ENCODE measurements at regions not wholly inside any gene's neighbourhood (a gene's known extent, or its start where the extent isn't known, plus 50 kb on each side); places are given as distances from the start of the nearest gene placed in this dataset.

- peak; percentile 61 for DNase-seq
These were observed 69.4 kb upstream of the ARHGAP28 start for GRCh38 chr18:6659963-6660725.

GRCh38 chr18:6661692-6662415 is 67.7 kb upstream of the ARHGAP28 start:
- DNase-seq = no peak

GRCh38 chr18:6666012-6666685 is 63.4 kb upstream of the ARHGAP28 start:
- no peak for DNase-seq

GRCh38 chr18:6668836-6669235 is 60.7 kb upstream of the ARHGAP28 start:
- DNase-seq = no peak

DNA sequence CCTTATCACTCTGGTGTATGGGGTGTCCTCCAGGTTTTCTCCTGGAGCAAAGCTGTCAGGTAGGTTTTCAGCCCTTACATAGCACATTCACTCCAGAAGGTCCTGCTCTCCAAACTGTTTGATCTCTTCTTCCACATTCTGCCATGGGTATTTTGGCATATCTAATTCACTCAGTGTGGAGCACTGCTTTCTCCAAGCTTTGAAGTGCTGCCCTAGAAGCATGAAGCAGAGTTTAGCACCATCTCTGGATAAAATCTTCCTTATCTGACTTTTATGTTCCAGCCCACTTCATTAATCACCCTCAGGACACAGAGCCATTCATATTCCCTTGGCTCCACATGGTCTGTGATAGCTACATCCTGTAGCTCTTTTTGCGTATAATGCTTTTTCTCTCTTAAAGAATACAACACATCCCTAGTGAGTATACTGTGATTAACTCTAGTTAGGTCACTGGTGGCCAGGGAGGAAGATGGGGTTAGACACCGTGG is 56.7 kb upstream of the ARHGAP28 start:
- DNase-seq = no peak

DNA sequence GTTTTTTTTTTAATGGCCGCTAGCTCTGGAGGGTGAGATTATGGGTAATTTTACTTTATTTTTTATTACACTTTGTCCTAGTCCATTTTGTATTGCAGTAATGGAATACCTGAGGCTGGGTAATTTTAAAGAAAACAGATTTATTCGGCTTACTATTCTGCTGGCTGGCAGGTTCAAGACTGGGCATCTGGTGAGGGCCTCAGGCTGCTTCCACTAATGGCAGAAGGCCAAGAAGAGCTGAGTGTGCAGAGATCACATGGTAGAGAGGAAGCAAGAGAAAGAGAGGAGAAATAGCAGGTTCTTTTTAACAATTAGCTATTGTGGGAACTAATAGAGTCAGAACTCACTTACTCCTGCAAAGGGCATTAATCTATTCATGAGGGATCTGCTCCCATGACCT is 52.4 kb upstream of the ARHGAP28 start:
- DNase-seq = no peak

DNA sequence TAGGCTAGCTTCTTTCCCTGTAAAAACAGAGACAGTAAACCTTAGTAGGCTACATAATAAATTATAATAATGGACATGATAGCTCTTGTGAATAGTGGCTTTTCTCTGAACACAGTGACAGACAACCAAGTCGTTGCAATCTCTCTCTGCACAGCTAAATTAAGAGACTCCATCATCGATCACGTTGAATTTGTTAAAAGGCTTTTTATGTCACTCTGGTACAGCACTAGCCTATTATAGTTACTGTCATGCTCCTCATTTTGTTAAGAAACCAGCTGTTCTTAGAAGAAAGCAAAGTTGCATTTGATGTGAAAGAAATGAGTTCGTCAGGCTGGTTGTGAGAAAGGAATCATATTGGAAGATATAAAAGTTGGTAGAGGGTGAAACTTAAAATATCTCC is 50.3 kb upstream of the ARHGAP28 start:
- DNase-seq = no peak
